HCT116 (cell line): ENCODE measurements at regions not wholly inside any gene's neighbourhood (a gene's known extent, or its start where the extent isn't known, plus 50 kb on each side); places are given as distances from the start of the nearest gene placed in this dataset.

Experiments
- ATAC-seq: fragments of 200-7000 bp; cut with Tn5 transposase; 2 replicates; pipeline ENCODE4 v1.9.1; 2020; ENCODE audit warnings: mild to moderate bottlenecking, moderate library complexity
- BruUV-seq: library from RNA; stranded (reverse); fragments of 400-500 nt; replicated peaks from 2 replicates; lab custom pipeline; 2021; lab: Mats Ljungman, UMichigan
- CTCF ChIA-PET: fragments of 300-600 bp; sonication (Branson Sonifier 250); formaldehyde crosslinking; loops from one replicate; lab custom pipeline; 2021; ENCODE audit warnings: antibody characterized with exemption; lab: Charles Lee
- POLR2A ChIA-PET: fragments of 300-600, 350-600 bp; sonication (Branson Sonifier 250); formaldehyde crosslinking; loops from one replicate; lab custom pipeline; 2021; ENCODE audit warnings: antibody characterized with exemption; lab: Charles Lee
- RAD21 ChIA-PET, 2 experiments: fragments of 300-600 bp; sonication (Branson Sonifier 250); formaldehyde crosslinking; loops; one replicate each; lab custom pipeline; 2023; ENCODE audit warnings: low total read pairs in 2 of 2; ENCODE audit not compliant: uncharacterized antibody in 2 of 2, unreplicated experiment in 2 of 2, low non-redundant PET in 1 of 2; lab: Charles Lee
- DNase-seq: peaks from one replicate; pipeline ENCODE4 v3.0.0-alpha.2; 2010; ENCODE audit warnings: low read depth, low spot score
- H2AFZ ChIP-seq: fragments of 200-600 bp; shearing (Covaris generic), sonication (generic); 2 replicates; pipeline ENCODE4 v1.6.1; 2017; ENCODE audit warnings: low read depth, mixed run types, mixed read lengths, antibody characterized with exemption, low read length; ENCODE audit not compliant: poor library complexity, severe bottlenecking
- H3K27ac ChIP-seq: 2 replicates; pipeline ENCODE4 v1.5.1; 2012; ENCODE audit warnings: low read depth, low read length
- H3K27me3 ChIP-seq: fragments of 200-600 bp; sonication (generic); 2 replicates; pipeline ENCODE4 v1.6.1; 2016; ENCODE audit warnings: mixed run types, low read length, mixed read lengths; ENCODE audit not compliant: insufficient read depth
- H3K36me3 ChIP-seq, 2 experiments: fragments of 200-500 bp in 1 of 2; fragments of 200-600 bp in 1 of 2; sonication (Bioruptor generic) in 1 of 2; sonication (generic) in 1 of 2; 2 replicates each; pipeline versions ENCODE4 v1.5.1 to v1.6.1; 2014 to 2016; ENCODE audit warnings: low read length in 2 of 2, inconsistent platforms in 1 of 2, mixed read lengths in 1 of 2, mixed run types in 1 of 2; ENCODE audit not compliant: insufficient read depth in 2 of 2, control insufficient read depth in 1 of 2
- H3K4me1 ChIP-seq, 2 experiments: fragments of 200-600 bp in 1 of 2; sonication (generic) in 1 of 2; 2 replicates each; pipeline versions ENCODE4 v1.5.1 to v1.6.1; 2012 to 2017; ENCODE audit warnings: low read length in 2 of 2, inconsistent platforms in 1 of 2, mild to moderate bottlenecking in 1 of 2, mixed read lengths in 1 of 2, mixed run types in 1 of 2, moderate library complexity in 1 of 2; ENCODE audit not compliant: insufficient read depth in 2 of 2, control insufficient read depth in 1 of 2
- H3K4me2 ChIP-seq: fragments of 200-600 bp; sonication (generic); 2 replicates; pipeline ENCODE4 v1.6.1; 2017; ENCODE audit warnings: mixed run types, low read length, mixed read lengths
- H3K4me3 ChIP-seq, 2 experiments: fragments of 200-600 bp in 1 of 2; sonication (generic) in 1 of 2; replicated peaks in 1 of 2; 2 replicates each; pipeline ENCODE4 v1.5.1; 2011 to 2016; ENCODE audit warnings: low read length in 2 of 2, control low read depth in 1 of 2, low read depth in 1 of 2, mild to moderate bottlenecking in 1 of 2, mixed read lengths in 1 of 2, mixed run types in 1 of 2
- H3K79me2 ChIP-seq: fragments of 200-600 bp; sonication (generic); 2 replicates; pipeline ENCODE4 v1.6.1; 2017; ENCODE audit warnings: mild to moderate bottlenecking, mixed run types, low read length, moderate library complexity, mixed read lengths; ENCODE audit not compliant: insufficient read depth
- H3K9ac ChIP-seq: fragments of 200-600 bp; sonication (generic); 2 replicates; pipeline ENCODE4 v1.6.1; 2016; ENCODE audit warnings: low read length, mixed read lengths
- H3K9me2 ChIP-seq: fragments of 200-600 bp; sonication (generic), shearing (Covaris generic); 2 replicates; pipeline ENCODE4 v1.6.1; 2017; ENCODE audit warnings: mixed run types, mild to moderate bottlenecking, moderate library complexity; ENCODE audit not compliant: insufficient read depth
- H3K9me3 ChIP-seq, 2 experiments: fragments of 200-500 bp in 1 of 2; fragments of 200-600 bp in 1 of 2; sonication (Bioruptor generic) in 1 of 2; sonication (generic) in 1 of 2; 2 replicates each; pipeline ENCODE4 v1.6.1; 2014 to 2017; ENCODE audit warnings: low read length in 2 of 2, mixed read lengths in 2 of 2, inconsistent platforms in 1 of 2, low read depth in 1 of 2, mild to moderate bottlenecking in 1 of 2, mixed run types in 1 of 2, moderate library complexity in 1 of 2; ENCODE audit not compliant: control insufficient read depth in 1 of 2, insufficient read depth in 1 of 2
- H4K20me1 ChIP-seq: fragments of 200-600 bp; sonication (generic), shearing (Covaris generic); 2 replicates; pipeline ENCODE4 v1.6.1; 2017; ENCODE audit warnings: mixed run types, mild to moderate bottlenecking, moderate library complexity; ENCODE audit not compliant: insufficient read depth
- CBX3 ChIP-seq: IDR thresholded peaks from 2 replicates; pipeline ENCODE4 v1.6.1; 2012; ENCODE audit warnings: low read depth
- EGR1 ChIP-seq: IDR thresholded peaks from 2 replicates; pipeline ENCODE4 v1.6.1; 2012; ENCODE audit warnings: low read depth
- EZH2phosphoT487 ChIP-seq: fragments of 200-600 bp; IDR thresholded peaks from 2 replicates; pipeline ENCODE4 v1.6.1; 2018; ENCODE audit warnings: antibody characterized with exemption, borderline replicate concordance
- FOSL1 ChIP-seq: IDR thresholded peaks from 2 replicates; pipeline ENCODE4 v1.6.1; 2012; ENCODE audit warnings: low read depth
- JUND ChIP-seq: IDR thresholded peaks from 2 replicates; pipeline ENCODE4 v1.6.1; 2012
- POLR2A ChIP-seq: IDR thresholded peaks from 2 replicates; pipeline ENCODE4 v1.7.0; 2011; ENCODE audit warnings: borderline replicate concordance; ENCODE audit not compliant: insufficient read depth, insufficient read length; ENCODE audit errors: extremely low read depth
- POLR2AphosphoS5 ChIP-seq: IDR thresholded peaks from 2 replicates; pipeline ENCODE4 v1.6.1; 2011; ENCODE audit warnings: mild to moderate bottlenecking, low read depth, low read length, moderate library complexity
- SIN3A ChIP-seq: IDR thresholded peaks from 2 replicates; pipeline ENCODE4 v1.6.1; 2012; ENCODE audit warnings: low read depth
- SP1 ChIP-seq: IDR thresholded peaks from 2 replicates; pipeline ENCODE4 v1.6.1; 2012; ENCODE audit warnings: low read depth
- SRF ChIP-seq: IDR thresholded peaks from 2 replicates; pipeline ENCODE4 v1.6.1; 2012; ENCODE audit warnings: low read depth
- TCF7L2 ChIP-seq: IDR thresholded peaks from 2 replicates; pipeline ENCODE4 v1.7.0; 2011; ENCODE audit warnings: borderline replicate concordance, inconsistent platforms; ENCODE audit not compliant: insufficient read depth, insufficient read length; ENCODE audit errors: extremely low read depth
- YY1 ChIP-seq: IDR thresholded peaks from 2 replicates; pipeline ENCODE4 v1.6.1; 2011; ENCODE audit warnings: low read length, low read depth, moderate library complexity, mild to moderate bottlenecking; ENCODE audit not compliant: insufficient replicate concordance; ENCODE audit errors: extremely low read depth
- ZNF274 ChIP-seq: fragments of 200-500 bp; sonication (Bioruptor generic); IDR thresholded peaks from 2 replicates; pipeline ENCODE4 v1.6.1; 2014; ENCODE audit warnings: mild to moderate bottlenecking, low read depth, low read length, inconsistent platforms
- intact Hi-C: fragments of 100-400 bp; cut with micrococcal nuclease; formaldehyde crosslinking; loops from 2 replicates; pipeline ENCODE4 v1.10.0; 2022
- TF ChIP-seq, protein P1 (sequence below): IDR thresholded peaks from 2 replicates; pipeline ENCODE4 v1.6.1; 2012; ENCODE audit warnings: low read depth
- TF ChIP-seq, protein P2 (sequence below): IDR thresholded peaks from 2 replicates; pipeline ENCODE4 v1.6.1; 2012

DNA sequence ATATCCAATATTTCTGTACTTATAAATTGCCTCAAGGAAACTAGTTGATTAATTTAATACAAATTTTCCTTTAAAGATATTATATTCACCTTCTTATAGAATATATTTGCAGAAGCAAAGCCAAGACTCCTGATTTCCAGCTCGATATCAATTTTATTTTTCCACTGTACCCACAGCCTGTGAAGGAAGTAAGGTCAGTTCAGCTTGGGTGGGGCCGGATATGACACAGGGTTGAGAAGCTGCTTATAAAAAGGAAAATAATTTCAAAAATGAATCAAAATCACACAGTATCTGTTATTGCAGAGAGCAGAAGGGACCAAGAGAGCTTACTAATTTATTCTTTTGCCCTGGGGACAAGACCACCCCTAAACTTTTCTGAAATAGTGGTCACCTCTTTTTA is 491.4 kb downstream of the TUSC7 start:
- TF ChIP-seq EGR1 = no peak
- TF ChIP-seq CBX3 = no peak
- TF ChIP-seq SIN3A = no peak
- TF ChIP-seq, protein P1, sequence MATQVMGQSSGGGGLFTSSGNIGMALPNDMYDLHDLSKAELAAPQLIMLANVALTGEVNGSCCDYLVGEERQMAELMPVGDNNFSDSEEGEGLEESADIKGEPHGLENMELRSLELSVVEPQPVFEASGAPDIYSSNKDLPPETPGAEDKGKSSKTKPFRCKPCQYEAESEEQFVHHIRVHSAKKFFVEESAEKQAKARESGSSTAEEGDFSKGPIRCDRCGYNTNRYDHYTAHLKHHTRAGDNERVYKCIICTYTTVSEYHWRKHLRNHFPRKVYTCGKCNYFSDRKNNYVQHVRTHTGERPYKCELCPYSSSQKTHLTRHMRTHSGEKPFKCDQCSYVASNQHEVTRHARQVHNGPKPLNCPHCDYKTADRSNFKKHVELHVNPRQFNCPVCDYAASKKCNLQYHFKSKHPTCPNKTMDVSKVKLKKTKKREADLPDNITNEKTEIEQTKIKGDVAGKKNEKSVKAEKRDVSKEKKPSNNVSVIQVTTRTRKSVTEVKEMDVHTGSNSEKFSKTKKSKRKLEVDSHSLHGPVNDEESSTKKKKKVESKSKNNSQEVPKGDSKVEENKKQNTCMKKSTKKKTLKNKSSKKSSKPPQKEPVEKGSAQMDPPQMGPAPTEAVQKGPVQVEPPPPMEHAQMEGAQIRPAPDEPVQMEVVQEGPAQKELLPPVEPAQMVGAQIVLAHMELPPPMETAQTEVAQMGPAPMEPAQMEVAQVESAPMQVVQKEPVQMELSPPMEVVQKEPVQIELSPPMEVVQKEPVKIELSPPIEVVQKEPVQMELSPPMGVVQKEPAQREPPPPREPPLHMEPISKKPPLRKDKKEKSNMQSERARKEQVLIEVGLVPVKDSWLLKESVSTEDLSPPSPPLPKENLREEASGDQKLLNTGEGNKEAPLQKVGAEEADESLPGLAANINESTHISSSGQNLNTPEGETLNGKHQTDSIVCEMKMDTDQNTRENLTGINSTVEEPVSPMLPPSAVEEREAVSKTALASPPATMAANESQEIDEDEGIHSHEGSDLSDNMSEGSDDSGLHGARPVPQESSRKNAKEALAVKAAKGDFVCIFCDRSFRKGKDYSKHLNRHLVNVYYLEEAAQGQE = no peak
- no peak for TF ChIP-seq JUND
- no peak for TF ChIP-seq SRF
- TF ChIP-seq POLR2A = no peak
- no peak for TF ChIP-seq YY1
- TF ChIP-seq POLR2AphosphoS5 = no peak
- TF ChIP-seq ZNF274 = no peak
- no peak for TF ChIP-seq EZH2phosphoT487
- TF ChIP-seq FOSL1 = no peak
- no peak for TF ChIP-seq SP1
- TF ChIP-seq TCF7L2 = no peak
- TF ChIP-seq, protein P2, sequence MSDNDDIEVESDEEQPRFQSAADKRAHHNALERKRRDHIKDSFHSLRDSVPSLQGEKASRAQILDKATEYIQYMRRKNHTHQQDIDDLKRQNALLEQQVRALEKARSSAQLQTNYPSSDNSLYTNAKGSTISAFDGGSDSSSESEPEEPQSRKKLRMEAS = no peak
- TF ChIP-seq, all 23 proteins: peak for 0
- intact Hi-C loops = no loop called here
- H3K36me3 ChIP-seq = no peaks in the 10 kb centered on the region
- POLR2A ChIA-PET = no interaction called here
- H4K20me1 ChIP-seq = no peaks in the 10 kb centered on the region
- no peaks in the 10 kb centered on the region for H3K79me2 ChIP-seq
- H3K4me3 ChIP-seq = no peak overlapping the region
- RAD21 ChIA-PET = no interaction called here
- no peak overlapping the region for H3K4me2 ChIP-seq
- H3K9me2 ChIP-seq = no peaks in the 10 kb centered on the region
- H3K4me1 ChIP-seq = no peaks in the 10 kb centered on the region
- no peaks in the 10 kb centered on the region for H3K27me3 ChIP-seq
- peaks cover 0 to 4% of the 10 kb centered on the region in 2 experiments; a peak in 1 of 4 replicates for H3K9me3 ChIP-seq
- H3K27ac ChIP-seq = no peak overlapping the region
- BruUV-seq = no TSS peak
- no peak for DNase-seq
- CTCF ChIA-PET = no interaction called here
- no peak for ATAC-seq
- no peak overlapping the region for H3K9ac ChIP-seq
- H2AFZ ChIP-seq = no peak overlapping the region
